SW 1271 (cell line): ENCODE measurements at regions not wholly inside any gene's neighbourhood (a gene's known extent, or its start where the extent isn't known, plus 50 kb on each side); places are given as distances from the start of the nearest gene placed in this dataset.
"Not testable (repeated sequence)": the region's sequence is repeated elsewhere in the genome, so short reads cannot be mapped to it uniquely, and the experiment has no call there.

Experiments used
- DNase-seq, 2 experiments: peaks; one replicate each; lab custom pipeline; 2025; lab: John Stamatoyannopoulos, UW

DNA sequence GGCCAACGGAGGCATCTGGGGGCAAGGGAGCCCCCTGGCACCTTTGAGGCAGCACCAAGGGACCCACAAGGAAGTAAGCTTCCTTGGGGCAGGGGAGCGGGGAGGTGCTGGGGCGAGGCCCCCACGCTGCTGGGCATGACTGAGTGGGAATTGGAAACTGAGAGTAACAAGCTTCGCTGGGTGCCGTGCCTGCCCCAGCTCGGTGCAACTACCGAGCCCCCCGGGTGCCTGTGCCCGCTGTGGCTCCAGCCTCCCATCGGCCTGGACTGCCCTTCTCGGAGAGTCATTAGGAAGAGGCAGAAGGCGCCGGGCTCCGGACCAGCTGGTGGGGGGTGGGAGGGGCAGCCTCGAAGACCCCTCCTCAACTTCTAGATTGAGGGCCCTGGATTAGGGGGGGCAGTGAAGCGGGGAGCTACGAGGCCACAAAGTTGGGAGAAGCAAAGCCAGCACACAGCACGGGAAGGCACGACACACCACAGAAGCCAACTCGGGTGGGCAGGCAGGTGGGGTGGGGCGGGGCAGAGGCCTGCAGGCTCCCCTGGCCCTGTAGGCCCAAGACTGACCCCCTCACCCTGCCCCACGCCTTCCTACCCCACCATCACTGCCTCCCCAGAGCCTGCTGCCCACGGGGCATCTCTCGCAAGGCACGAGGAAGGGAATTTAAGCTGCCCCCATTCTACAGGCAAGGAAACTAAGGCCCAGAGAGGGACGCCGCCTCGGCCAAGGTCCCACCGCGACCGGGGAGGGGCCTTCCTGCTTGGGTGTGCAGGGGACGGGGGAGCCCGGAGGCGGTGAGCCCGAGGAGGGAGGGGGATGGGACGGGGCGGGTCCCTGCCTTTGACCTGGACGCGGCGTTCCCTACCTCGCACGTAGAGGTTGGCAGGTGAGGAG, 83.2 kb downstream of the PTPRS start:
- no peak for DNase-seq

DNA sequence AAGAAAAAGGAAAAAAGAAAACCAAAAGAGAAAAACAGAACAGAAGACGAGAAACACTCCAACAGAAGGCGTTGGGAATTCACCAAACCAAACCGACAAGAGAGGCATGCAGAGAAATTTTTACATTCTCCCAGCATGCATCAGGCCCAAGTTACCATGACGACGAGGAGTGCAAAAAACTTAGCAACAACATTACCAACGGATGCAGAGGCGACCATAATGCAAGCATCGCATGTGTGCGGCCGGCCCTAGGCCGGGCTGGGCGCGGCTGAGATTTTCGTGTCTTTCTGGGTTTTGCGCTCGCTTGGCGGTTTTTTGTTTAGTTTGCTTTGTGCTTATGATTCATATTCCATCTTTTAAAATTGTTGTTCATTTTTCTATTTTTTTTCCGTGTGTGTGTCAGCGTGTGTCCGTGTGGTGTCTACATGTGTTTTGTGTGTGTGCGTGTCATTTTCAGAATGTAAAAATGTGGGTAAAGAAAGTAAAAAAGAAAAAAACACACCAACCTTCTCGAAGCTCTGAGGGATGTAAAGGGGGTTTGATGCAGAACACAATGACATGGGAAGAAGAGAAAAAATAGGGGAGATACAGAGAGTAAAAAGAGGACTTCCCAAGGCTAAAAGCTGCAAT, 84.9 kb downstream of the PTPRS start:
- no peak for DNase-seq

DNA sequence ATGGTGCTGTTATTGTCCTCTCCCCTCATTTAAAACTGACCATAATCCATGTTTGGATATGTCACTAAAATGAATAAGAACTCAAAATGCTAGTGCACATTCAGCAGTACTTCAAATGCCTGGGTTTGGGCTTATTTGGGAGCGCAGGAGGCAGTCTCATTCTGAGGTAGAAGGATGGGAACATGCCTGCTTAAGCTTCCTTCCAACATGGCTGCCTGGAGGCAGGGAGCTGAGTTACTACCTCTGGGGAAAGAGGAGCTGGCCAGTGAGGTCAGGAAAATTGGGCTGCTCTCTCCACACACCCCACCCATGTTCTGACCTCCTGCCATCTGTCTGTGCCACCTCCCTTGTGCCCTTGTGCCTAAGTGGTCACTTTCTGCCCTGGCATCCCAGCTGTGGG, 85.7 kb downstream of the PTPRS start:
- no peak for DNase-seq

DNA sequence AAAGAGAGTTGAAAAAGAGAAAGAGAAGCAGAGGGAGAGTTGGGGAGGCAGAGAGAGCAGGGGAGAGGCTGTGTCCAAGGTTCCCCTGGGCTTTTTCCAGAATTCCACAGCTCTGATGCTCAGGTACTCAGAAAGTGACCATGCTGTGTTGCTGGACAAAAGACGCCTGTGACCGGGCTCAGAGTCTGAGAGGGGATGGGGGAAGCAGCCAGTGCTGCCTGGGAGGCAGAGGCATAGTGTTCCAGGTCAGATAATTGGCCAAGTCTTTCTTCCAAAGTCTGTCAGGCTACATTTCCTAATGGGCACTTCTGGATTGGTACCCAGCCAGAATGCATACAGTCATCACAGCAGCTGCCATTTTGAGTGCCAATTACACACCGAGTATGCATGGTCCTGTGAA, 86.1 kb downstream of the PTPRS start:
- no peak for DNase-seq

DNA sequence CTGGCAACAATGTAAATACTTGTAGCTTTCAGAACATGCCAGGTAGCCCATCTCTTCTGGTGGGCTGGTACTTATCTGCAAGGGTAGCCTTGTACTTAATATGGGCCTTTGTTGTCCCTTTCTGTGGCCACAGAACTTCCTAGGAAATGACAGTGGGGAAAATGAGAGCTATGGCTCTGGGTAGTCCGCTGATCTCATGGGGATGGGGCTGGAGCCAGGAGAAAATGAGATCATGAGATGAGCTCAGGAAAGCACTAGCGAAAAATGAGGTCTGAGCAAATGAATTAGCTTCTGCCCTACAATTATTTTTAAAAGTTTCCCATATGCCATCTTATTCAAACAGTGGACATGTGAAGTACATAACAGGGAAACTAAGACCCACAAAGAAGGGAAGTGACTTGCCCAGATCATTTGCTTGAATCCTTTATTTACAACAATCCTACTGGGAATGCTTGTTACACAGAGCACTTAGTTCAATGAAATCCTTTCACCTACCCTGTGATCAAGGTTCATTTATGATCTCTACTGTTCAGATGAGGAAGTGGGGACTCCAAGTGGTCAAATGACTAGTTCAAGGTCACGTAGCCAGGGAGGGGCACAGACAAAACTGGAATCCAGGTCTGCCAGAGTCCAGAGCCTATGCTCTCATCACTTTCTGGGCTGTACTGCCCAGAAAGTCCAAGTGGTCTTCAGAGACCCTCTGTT, 87.1 kb downstream of the PTPRS start:
- no peak for DNase-seq

DNA sequence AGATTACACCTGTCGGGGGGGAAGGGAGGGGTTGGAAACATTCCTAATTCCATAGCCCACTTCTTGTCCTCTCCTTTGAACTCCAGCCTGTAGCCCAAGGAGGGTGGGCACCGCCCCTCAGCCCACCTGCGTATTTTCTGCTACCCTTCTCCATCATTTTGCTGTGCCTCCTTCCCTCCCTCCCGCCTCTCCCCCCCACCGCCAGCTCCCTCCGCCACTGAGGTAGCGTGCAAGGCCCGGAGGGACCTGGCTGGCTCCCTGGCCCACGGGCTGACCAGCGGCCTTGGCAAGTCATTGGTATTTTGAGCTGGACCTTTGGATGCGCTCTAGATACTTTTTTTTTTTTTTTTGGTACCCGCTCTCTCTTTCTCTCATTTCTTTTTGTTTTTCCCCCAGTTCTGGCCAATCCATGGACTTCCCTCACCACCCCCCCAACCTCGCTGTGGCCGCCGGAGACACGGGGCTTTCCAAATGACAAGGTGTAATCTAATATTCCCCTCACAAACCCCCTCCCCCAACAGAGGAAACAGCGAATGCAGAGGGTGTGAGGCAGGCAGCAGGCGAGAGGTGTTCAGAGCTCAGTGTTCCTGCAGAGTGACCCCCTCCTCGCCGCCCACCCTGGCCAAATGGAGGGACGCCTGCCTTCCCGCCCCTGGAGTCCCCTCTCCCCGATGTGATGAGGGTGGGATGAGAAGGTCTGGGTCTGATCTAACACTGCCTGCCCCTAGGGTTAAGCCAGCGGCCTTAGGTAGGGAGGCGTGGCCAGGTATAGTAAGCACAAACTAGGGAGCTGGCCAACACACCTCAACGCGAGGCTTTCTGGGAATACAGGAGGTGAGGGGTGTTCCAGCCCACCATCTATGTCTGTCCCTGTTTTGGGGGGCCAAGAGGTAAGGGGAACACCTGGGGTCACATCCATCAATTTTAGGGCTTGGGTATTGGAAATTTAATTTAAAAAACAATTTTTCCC, 89.2 kb downstream of the PTPRS start:
- DNase-seq, result no peak

DNA sequence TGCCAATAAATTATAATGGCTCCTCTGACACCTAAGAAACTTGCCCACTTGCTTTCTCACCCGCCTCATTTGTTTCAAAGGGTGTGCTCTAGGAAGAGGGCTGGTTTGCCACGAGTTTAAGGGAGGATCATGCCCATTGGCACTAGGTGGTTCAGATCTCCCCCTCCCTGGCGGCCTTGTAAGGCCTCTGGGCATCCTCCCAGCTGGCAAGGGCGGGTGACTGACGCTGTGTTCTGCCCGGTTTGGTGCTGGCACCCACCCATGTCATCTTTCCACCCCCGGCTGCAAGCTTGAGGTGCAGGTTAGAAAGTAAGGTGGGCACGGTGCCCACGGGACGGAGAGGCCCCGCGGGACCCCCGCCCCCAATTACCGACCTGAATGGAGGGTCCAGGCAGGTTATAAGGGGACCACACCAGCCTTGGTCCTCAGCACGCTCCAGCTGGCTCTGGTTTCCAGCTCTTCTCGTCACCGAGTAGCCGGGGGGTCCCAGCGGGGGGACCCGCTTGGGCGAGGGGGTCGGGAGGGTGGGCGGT, 90.4 kb downstream of the PTPRS start:
- no peak for DNase-seq

DNA sequence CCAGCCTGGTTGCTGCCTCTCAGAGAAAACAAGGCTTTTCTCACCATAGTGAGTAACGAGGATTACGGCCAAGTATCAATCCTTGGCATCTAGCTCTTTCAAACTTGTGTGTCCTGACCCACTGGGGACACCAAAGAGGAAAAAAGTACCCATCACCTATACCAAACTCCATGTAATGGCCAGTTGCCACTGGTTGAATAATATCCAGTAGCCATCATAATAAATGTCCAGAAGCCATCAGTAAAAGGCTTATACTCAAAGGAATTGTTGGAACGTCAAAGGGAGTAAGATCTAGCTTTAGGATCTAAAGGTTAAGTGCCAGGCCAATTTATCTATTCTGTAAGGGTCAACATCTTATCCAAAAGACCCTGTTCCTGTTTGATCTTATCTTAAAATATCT, 91.1 kb downstream of the PTPRS start:
- no peak for DNase-seq

DNA sequence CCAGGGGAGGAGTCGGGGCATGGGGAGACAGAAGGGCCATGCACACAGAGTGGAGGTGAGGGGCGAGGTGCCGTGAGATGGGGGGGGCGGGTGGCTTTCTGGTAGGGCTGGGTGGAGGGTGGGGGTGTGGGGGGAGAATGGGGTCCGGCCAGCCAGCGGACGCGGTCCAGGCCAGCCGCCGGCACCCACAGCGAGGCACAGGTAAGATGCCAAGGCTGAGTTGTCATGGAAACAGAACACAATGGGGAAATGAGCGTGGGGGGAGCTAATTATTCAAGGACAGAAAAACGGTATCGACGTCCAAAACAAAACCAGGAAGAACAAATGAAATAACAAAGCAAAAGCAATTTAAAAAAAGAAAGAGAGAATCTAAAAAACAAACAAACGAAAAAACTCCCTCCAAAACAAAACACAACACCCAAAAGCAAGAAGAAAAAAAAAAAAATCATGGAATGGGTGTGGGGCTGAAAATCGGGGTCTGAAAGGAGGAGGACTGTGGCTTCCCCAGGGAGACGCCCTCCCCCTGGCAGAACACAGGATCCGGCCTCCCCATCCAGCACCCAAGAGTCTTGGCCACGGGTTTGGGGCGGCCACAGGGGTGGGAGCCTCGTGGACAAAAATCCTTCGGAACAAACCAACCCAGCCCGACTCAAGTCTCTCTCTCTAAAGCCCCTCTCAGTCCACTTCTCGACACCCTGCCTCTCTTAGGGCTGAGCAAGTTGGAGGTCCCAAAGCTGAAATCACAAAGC, 92.5 kb downstream of the PTPRS start:
- DNase-seq, result no peak

DNA sequence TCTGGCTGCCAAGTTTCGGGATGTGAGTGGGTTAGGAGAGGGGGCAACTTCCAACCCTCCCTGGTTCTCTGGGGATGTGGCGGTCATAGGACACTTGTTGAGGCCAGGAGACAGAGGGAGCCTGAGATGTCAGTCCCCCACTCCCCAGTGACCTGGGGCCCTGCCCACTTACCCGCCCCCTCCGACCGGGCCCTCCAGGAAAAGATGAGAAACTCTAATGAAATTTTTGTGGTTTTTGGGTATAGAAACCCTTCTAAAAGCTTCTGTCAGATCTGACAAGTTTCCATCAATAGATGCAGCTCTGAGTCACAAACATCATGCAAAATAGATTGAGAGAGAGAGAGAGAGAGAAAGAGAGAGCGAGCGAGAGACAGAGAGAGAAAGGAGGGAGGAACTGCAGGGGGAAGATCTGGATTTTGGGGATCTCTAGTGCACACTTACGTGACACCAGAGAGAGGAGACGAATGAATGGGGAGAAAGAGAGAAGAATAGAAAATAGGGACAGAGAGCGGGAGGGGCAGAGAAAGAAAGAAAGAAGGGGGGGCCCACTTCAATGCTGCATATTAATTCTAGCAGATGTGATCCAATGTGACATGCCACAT, 94.0 kb downstream of the PTPRS start:
- no peak for DNase-seq

DNA sequence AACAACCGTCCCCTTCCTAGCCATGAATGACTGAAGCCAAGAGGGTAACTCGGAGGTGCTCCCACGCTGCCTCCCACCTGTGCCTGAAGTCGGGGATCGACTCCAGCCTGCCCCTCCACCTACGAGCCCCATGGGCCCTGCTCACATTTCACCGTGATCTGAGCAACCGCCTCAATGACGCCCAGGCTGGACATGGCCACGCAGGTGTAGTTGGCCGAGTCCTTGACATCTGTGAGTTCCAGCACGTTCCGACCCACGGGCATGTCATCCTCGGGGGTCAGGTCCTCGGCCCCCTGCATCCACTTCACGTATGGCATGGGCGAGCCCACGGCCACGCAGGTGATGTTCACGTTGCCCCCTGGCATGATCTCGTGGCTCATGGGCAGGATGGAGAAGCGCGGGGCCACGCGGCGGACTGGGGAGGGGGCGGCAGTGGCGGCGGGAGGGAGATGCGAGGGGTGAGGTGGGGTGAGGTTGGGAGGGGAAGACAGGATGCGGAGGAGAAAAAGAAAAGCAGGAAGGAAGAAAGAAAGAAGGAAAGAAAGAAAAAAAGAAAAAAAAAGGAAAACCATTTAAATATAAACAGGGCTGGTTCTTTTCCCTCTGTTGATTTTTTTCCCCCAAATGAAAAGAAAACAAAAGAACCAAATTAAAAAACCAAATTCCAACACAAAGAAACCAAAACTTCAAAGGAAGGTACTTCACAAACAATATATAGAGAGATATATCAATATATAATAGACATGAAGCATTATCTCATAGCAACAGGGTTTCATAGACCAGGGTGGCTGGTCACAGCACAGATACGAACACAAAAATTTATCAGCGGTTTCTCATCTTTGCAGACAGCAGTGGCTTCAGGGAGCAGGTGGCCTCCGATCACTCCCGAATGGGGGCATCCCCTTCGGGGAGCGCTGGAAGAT, 94.7 kb downstream of the PTPRS start:
- no peak for DNase-seq

DNA sequence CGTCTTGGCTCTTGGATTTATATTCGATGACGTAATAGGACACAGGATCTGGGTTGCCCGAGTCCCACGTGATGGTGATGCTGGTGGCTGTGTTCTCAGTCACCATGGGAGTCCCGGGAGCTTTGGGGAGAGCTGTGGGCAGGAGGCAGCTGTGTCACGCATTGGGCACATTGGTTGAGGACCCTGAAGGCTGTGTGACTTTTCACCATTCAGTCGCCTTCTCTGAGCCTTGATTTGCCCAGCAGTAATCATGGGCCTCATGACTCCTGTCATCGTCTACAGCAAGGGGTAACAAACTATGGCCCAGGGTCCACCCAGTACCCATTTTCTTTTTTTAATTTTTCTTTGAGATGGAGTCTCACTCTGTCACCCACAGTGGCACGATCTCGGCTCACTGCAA, 96.3 kb downstream of the PTPRS start:
- no peak for DNase-seq

DNA sequence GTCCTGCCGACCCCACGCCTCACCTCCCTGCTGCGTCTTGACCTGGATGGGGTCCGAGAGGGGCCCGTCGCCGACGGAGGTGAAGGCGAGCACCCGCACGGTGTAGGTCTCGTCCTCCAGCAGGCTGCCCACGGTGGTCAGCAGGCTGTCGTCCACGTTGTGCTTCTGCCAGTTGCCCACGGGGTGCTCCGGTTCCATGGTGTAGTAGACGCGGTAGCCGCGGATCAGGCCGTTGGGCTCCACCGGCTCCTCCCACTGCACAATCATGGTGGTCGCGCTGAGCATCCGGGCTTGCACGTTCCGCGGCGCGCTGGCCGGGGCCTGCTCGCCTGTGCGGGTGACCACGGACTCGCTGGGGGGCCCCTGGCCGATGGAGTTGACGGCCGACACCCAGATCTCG, 96.7 kb downstream of the PTPRS start:
- DNase-seq, result no peak

DNA sequence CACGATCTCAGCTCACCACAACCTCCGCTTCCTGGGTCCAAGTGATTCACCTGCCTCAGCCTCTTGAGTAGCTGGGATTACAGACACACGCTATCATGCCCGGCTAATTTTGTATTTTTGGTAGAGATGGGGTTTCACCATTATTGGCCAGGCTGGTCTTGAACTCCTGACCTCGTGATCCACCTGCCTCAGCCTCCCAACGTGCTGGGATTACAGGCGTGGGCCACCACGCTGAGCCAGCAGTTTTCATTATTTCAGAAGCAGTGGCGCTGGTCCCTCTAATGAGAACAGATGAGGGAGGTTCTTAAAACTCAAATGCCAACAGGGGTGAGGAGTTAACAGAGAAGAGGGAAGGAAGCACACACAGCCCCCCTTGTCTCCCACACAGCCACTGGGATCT, 98.7 kb downstream of the PTPRS start:
- DNase-seq, result not testable (repeated sequence)

DNA sequence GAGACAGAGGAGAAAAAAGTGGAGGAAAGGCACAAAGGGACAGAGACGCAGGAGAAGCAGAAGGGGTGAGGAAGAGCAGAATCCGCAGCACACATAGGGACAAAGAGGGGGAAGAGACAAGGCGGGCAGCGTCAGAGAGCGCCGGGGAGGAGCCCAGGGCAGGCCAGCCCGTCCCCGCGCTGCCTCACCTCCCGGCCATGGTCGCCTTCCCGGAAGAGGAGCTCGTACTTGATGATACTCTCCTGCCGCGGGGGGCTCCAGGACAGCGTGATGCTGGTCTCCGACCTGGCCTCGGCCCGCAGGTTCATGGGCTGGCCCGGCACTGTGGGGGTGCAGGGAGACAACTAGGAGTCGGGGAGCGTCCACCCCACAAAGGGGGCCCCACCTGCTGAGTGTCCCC, 100.6 kb downstream of the PTPRS start:
- DNase-seq, result no peak

DNA sequence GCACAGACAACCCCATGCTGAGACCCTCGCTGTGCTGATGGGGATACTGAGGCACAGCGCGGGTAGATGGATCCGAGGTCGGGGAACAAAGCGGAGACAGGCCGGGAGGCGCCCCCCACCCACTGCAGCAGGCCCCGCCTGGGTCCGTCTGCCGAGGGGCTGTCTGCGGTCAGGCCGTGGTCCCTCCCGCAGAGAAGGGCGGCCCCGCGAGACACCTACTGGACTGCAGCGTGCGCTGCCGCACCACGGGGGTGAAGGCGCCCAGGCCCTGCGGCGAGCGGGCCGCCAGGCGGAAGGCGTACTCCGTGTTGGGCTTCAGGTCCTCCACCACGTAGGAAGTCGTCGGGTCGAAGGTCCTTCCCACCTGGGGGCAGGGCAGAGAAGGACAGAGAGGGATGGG, 101.9 kb downstream of the PTPRS start:
- no peak for DNase-seq

DNA sequence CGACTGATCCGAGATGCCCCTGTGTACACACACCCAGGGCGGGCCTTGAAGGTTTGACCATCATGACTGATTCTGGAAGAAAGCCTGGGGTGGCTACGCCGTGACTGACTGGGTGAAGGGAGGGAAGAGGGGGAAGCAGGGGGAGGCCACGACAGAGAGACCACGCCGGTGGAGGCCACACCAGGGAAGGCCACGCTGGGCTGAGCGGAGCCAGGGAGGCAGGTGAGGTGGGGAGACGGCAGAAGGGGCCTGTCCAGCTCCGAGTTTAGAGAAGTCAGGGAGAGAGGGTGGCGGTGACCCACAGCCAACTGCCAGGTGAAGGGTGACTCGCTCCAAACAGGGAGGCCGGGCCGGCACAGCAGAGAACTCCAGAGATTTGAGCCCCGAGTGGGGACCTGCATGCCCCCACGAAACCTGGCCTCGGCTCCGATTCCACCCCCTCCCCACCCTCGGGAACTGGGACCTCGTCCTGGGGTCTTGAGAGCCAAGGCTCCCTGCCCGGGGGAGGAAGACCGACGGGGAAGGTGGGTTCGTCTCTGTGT, 102.6 kb downstream of the PTPRS start:
- DNase-seq, result no peak

DNA sequence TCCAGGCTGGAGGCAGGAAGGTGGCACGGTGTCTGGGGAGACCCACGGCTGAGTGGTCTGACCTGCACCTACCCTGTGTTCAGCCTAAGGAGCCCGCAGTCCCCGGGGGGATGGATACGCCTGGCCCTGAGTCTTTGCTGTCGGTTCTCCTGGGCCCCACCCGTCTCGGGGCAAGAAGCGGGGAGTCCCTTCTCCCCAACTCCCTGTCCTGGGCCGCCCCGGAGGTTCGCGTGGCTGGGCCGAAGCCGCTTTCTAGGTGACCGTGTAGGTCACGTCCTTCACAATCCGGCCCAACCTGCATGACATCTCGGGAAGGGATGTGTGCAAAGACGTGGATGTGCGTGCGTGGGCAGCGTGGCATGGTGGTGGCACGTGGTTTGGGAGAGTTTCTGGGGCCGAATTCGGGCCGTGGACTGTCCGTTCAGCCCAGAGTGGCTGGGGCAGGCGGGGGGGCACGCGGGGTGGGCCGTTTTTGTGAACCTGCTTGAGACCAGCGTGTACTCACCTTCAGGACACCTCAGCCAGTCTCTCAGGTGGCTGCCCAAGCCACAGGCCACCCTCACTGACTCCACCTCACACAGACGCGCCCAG, 103.3 kb downstream of the PTPRS start:
- DNase-seq, result no peak
